ENCODE measurements at regions not wholly inside any gene's neighbourhood (a gene's known extent, or its start where the extent isn't known, plus 50 kb on each side); places are given as distances from the start of the nearest gene placed in this dataset.
A peak's percentile ranks its signal among the peaks of the same experiment; 100 is the strongest.
"Not testable (repeated sequence)": the region's sequence is repeated elsewhere in the genome, so short reads cannot be mapped to it uniquely, and the experiment has no call there.

DNA sequence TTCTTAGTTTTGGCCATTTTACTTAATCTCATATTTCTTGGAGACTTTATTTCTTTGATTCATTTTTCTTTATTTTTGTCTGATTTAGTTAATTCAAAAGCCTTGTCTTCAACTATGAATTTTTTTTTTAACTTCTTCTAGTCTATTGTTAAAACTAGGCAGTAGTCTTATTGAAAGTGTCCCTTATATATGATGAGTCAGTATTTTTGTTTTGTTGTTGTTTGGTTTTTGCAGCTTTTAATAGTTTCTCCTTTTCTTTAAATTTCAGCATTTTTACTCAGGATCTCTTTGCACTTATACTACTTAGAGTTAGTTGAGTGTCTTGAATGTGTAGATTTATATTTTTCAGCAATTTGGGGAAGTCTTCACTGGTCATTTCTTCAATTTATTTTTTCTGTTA lies 758.5 kb upstream of the CDH8 start:
- no peaks in the 10 kb centered on the region for H3K27me3 ChIP-seq
- no peak for DNase-seq
- TF ChIP-seq CTCF (IDR thresholded peaks at IDR 0.05; ENCODE audit: low read depth, low read length), result no peak
- H3K4me1 ChIP-seq, result no peaks in the 10 kb centered on the region
- H3K4me3 ChIP-seq (ENCODE audit: low read depth, low read length), result no peak overlapping the region
- H3K36me3 ChIP-seq, result no peaks in the 10 kb centered on the region
- no peaks in the 10 kb centered on the region for H3K9me3 ChIP-seq

- not testable (repeated sequence) for H3K36me3 ChIP-seq
These were observed 743.8 kb upstream of the CDH8 start for GRCh38 chr16:62780081-62780480.

GRCh38 chr16:62764572-62764971 lies 728.3 kb upstream of the CDH8 start:
- no peak overlapping the region for H3K4me3 ChIP-seq (ENCODE audit: low read depth, low read length)
- no peaks in the 10 kb centered on the region for H3K9me3 ChIP-seq
- no peak for DNase-seq
- H3K4me1 ChIP-seq, result peaks cover 6% of the 10 kb centered on the region; the same call in 1 of the 2 replicates
- no peaks in the 10 kb centered on the region for H3K36me3 ChIP-seq
- no peak for TF ChIP-seq CTCF (IDR thresholded peaks at IDR 0.05; ENCODE audit: low read depth, low read length)
- H3K27me3 ChIP-seq, result no peaks in the 10 kb centered on the region; the same call in 1 of the 2 replicates

More at GRCh38 chr16:62780081-62780480, 743.8 kb upstream of the CDH8 start:
- H3K27me3 ChIP-seq; H3K4me3 ChIP-seq (ENCODE audit: low read depth, low read length); DNase-seq; H3K9me3 ChIP-seq; H3K4me1 ChIP-seq: not testable (repeated sequence)

DNA sequence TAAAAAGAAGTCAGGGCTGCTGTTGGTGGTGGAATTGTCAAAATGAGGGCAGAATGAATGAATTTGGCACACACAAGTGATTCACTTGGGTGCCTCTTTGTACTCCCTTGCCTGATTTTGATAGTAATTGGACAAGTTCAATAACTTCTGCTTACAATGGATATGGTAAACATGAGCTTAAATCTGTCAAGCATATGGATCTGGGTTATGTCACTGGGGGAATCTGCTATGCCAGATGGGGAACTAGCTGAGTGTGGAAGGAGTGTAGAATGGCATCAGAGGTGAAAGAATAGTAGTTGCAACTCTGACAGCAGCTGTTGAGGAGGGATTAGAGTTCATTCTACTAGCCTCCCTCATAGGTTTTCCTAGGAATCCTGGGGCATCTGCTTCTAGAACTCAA lies 724.2 kb upstream of the CDH8 start:
- Histone ChIP-seq H3K9me3 (no peaks in the 10 kb centered on the region), H3K4me3 (ENCODE audit: low read depth, low read length) (no peak overlapping the region), H3K4me1 (peaks cover 6% of the 10 kb centered on the region; the same call in 1 of the 2 replicates), H3K36me3 (no peaks in the 10 kb centered on the region), H3K27me3 (no peaks in the 10 kb centered on the region)
- peak; percentile 14 for DNase-seq
- no peak for TF ChIP-seq CTCF (IDR thresholded peaks at IDR 0.05; ENCODE audit: low read depth, low read length)

DNA sequence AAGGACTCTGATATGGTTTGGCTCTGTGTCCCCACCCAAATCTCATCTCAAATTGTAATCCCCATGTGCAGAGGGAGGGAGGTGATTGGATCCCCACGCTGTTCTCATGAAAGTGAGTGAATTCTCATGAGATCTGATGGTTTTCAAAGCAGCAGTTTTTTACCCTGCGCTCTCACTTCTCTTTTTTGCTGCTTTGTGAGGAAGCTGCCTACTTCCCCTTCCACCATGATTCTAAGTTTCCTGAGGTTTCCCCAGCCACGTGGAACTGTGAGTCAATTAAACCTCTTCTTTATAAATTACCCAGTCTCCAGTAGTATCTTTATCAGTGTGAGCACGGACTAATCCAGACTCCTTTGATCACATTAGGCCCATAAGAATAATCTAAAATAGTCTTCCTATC lies 719.7 kb upstream of the CDH8 start:
- TF ChIP-seq CTCF (IDR thresholded peaks at IDR 0.05; ENCODE audit: low read depth, low read length), result no peak
- Histone ChIP-seq H3K27me3 (no peaks in the 10 kb centered on the region), H3K4me3 (ENCODE audit: low read depth, low read length) (no peak overlapping the region), H3K36me3 (no peaks in the 10 kb centered on the region), H3K4me1 (no peaks in the 10 kb centered on the region; the same call in none of the 2 replicates), H3K9me3 (no peaks in the 10 kb centered on the region)
- no peak for DNase-seq

GRCh38 chr16:62752854-62753253 lies 716.6 kb upstream of the CDH8 start:
- no peaks in the 10 kb centered on the region for H3K27me3 ChIP-seq
- TF ChIP-seq CTCF (IDR thresholded peaks at IDR 0.05; ENCODE audit: low read depth, low read length), result no peak
- no peaks in the 10 kb centered on the region for H3K36me3 ChIP-seq
- no peaks in the 10 kb centered on the region for H3K9me3 ChIP-seq
- DNase-seq, result peak; percentile 67
- no peaks in the 10 kb centered on the region; the same call in none of the 2 replicates for H3K4me1 ChIP-seq
- peak overlapping the region; percentile 12; the same call in 1 of the 2 replicates for H3K4me3 ChIP-seq (ENCODE audit: low read depth, low read length)

GRCh38 chr16:62751218-62751617 lies 715.0 kb upstream of the CDH8 start:
- no peak for DNase-seq
- no peak for TF ChIP-seq CTCF (IDR thresholded peaks at IDR 0.05; ENCODE audit: low read depth, low read length)
- no peaks in the 10 kb centered on the region for H3K9me3 ChIP-seq
- no peaks in the 10 kb centered on the region; the same call in none of the 2 replicates for H3K4me1 ChIP-seq
- H3K36me3 ChIP-seq, result no peaks in the 10 kb centered on the region
- no peaks in the 10 kb centered on the region for H3K27me3 ChIP-seq
- H3K4me3 ChIP-seq (ENCODE audit: low read depth, low read length), result no peak overlapping the region
